ENCODE measurements at regions not wholly inside any gene's neighbourhood (a gene's known extent, or its start where the extent isn't known, plus 50 kb on each side); places are given as distances from the start of the nearest gene placed in this dataset.

GRCh38 chr6:170096803-170097504, 193.9 kb downstream of the DLL1 start (continued):
- TF ChIP-seq REST (IDR thresholded peaks at IDR 0.05; ENCODE audit: unreplicated experiment) (no peak), EZH2phosphoT487 (IDR thresholded peaks at IDR 0.05; ENCODE audit: unreplicated experiment) (no peak), CTCF (conservative IDR thresholded peaks at IDR 0.05; ENCODE audit: low read depth in 2 of 2) (no peak), ZNF114 (CRISPR knock-in tag; IDR thresholded peaks at IDR 0.05) (no peak), STAT1 (IDR thresholded peaks at IDR 0.05; ENCODE audit: unreplicated experiment) (no peak), CREB1 (CRISPR knock-in tag; IDR thresholded peaks at IDR 0.05; ENCODE audit: low read depth) (no peak), NANOG (IDR thresholded peaks at IDR 0.05; ENCODE audit: borderline replicate concordance) (no peak)
- TF ChIP-seq, protein P1, sequence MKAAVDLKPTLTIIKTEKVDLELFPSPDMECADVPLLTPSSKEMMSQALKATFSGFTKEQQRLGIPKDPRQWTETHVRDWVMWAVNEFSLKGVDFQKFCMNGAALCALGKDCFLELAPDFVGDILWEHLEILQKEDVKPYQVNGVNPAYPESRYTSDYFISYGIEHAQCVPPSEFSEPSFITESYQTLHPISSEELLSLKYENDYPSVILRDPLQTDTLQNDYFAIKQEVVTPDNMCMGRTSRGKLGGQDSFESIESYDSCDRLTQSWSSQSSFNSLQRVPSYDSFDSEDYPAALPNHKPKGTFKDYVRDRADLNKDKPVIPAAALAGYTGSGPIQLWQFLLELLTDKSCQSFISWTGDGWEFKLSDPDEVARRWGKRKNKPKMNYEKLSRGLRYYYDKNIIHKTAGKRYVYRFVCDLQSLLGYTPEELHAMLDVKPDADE (IDR thresholded peaks at IDR 0.05): no peak

GRCh38 chr6:170096191-170096802, 194.6 kb downstream of the DLL1 start:
- H2AFZ ChIP-seq: peak overlapping the region; percentile 47; the same call in 1 of the 2 replicates
- H3K27ac ChIP-seq (ENCODE audit: low read depth): no peak overlapping the region
- no peaks in the 10 kb centered on the region for H3F3A ChIP-seq (replicated peaks; ENCODE audit: low read depth)
- peaks cover 9% of the 10 kb centered on the region for H3K27me3 Mint-ChIP-seq (ENCODE audit: insufficient read depth, low read depth, poor library complexity)
- H3K36me3 ChIP-seq (ENCODE audit: insufficient read depth): no peaks in the 10 kb centered on the region
- no peaks in the 10 kb centered on the region for H3K36me3 Mint-ChIP-seq (ENCODE audit: low read depth)
- H3K79me2 ChIP-seq (replicated peaks; ENCODE audit: insufficient read depth): no peaks in the 10 kb centered on the region
- H3K27ac Mint-ChIP-seq: no peak overlapping the region
- no peak overlapping the region for H3K4me2 ChIP-seq
- H3K9me2 ChIP-seq (ENCODE audit: insufficient read depth): 0 out of 2 replicates have a peak, but pooled peaks cover 3% of the 10 kb centered on the region
- H3K9me3 Mint-ChIP-seq: peaks cover 12% of the 10 kb centered on the region; the same call in 2 of the 3 replicates
- no peak for TF ChIP-seq JUNB (IDR thresholded peaks at IDR 0.05; ENCODE audit: unreplicated experiment)
- H3K4me1 Mint-ChIP-seq: peaks cover 4% of the 10 kb centered on the region; the same call in 2 of the 3 replicates
- peak; percentile 72 for ATAC-seq
- H3K27me3 ChIP-seq (ENCODE audit: insufficient read depth): no peaks in the 10 kb centered on the region
- no peak for DNase-seq (ENCODE audit: low spot score)
- no peak overlapping the region for H3K4me3 Mint-ChIP-seq
- no peak overlapping the region for H3K4me3 ChIP-seq
- H3K4me1 ChIP-seq (ENCODE audit: insufficient read depth): no peaks in the 10 kb centered on the region
- no peaks in the 10 kb centered on the region for H4K20me1 ChIP-seq (replicated peaks; ENCODE audit: insufficient read depth)

Measured in GM23338 (cell line).